Adrenal gland (tissue), 9 donors: ENCODE measurements at regions not wholly inside any gene's neighbourhood (a gene's known extent, or its start where the extent isn't known, plus 50 kb on each side); places are given as distances from the start of the nearest gene placed in this dataset.
A peak's percentile ranks its signal among the peaks of the same experiment; 100 is the strongest.
"Not testable (repeated sequence)": the region's sequence is repeated elsewhere in the genome, so short reads cannot be mapped to it uniquely, and the experiment has no call there.

Experiments
- DNase-seq, 7 donors: peaks; one replicate each; pipeline ENCODE4 v3.0.0-alpha.2; 2019 to 2020
- H3K27ac ChIP-seq, 5 donors: fragments of 200-600 bp; sonication (generic) in 4 of 5; 1 replicate in 3 of 5; 2 replicates in 2 of 5; pipeline versions ENCODE4 v1.5.1 to v1.8.0; 2016 to 2020; ENCODE audit warnings: mild to moderate bottlenecking in 1 of 5
- H3K27me3 ChIP-seq: fragments of 200-600 bp; 2 replicates; pipeline ENCODE4 v1.8.0; 2021
- H3K36me3 ChIP-seq, 2 donors: fragments of 200-600 bp; replicated peaks in 1 of 2; 1 replicate in 1 of 2; 2 replicates in 1 of 2; pipeline versions ENCODE4 v1.5.1 to v1.8.0; 2018 to 2022
- H3K4me1 ChIP-seq, 2 donors: fragments of 200-600 bp; replicated peaks in 1 of 2; 1 replicate in 1 of 2; 2 replicates in 1 of 2; pipeline versions ENCODE4 v1.5.1 to v1.8.0; 2018 to 2021
- H3K4me3 ChIP-seq, 4 donors: fragments of 200-600 bp; sonication (generic) in 3 of 4; one replicate each; pipeline ENCODE4 v1.5.1; 2016 to 2018
- H3K9me3 ChIP-seq, 3 donors: fragments of 200-600 bp; sonication (generic) in 1 of 3; replicated peaks in 1 of 3; 1 replicate in 2 of 3; 2 replicates in 1 of 3; pipeline versions ENCODE4 v1.5.1 to v1.8.0; 2016 to 2021
- POLR2A ChIP-seq, 2 donors: fragments of 450-650 bp; IDR thresholded peaks; one replicate each; pipeline ENCODE4 v1.6.1; 2017; ENCODE audit warnings: antibody characterized with exemption in 2 of 2, mild to moderate bottlenecking in 2 of 2, moderate library complexity in 1 of 2
- WGBS, 4 donors: extraction: QIAGEN DNeasy Blood & Tissue Kit in 2 of 4; methylation state at CpG; one replicate each; pipeline versions ENCODE4 v1.1.5 to v1.1.7; 2013 to 2017; 5-methylcytosine and 5-hydroxymethylcytosine counted together
- intact Hi-C, 2 donors: fragments of 100-400 bp; cut with DNase I; formaldehyde crosslinking; loops; one replicate each; pipeline versions ENCODE4 v1.14.1 to v1.15.0; 2022 to 2023
- TF ChIP-seq, protein P1 (sequence below), 6 experiments: fragments of 450-650 bp in 4 of 6; fragments of 200-600 bp in 2 of 6; sonication (generic) in 1 of 6; IDR thresholded peaks; 1 replicate in 5 of 6; 2 replicates in 1 of 6; pipeline versions ENCODE4 v1.5.1 to v1.8.0; 2016 to 2021; ENCODE audit warnings: antibody characterized with exemption in 6 of 6, mild to moderate bottlenecking in 2 of 6, moderate library complexity in 1 of 6
- donor health status: healthy with polysubstance abuse.
- donor health status: Bipolar disorder and iron deficiency.
- donor health status: DM: yes; HTN: yes; CAD: no.
- donor health status: DM: no; HTN: no; CAD: no.
- donor health status: DM: no; HTN: no; CAD: no.

DNA sequence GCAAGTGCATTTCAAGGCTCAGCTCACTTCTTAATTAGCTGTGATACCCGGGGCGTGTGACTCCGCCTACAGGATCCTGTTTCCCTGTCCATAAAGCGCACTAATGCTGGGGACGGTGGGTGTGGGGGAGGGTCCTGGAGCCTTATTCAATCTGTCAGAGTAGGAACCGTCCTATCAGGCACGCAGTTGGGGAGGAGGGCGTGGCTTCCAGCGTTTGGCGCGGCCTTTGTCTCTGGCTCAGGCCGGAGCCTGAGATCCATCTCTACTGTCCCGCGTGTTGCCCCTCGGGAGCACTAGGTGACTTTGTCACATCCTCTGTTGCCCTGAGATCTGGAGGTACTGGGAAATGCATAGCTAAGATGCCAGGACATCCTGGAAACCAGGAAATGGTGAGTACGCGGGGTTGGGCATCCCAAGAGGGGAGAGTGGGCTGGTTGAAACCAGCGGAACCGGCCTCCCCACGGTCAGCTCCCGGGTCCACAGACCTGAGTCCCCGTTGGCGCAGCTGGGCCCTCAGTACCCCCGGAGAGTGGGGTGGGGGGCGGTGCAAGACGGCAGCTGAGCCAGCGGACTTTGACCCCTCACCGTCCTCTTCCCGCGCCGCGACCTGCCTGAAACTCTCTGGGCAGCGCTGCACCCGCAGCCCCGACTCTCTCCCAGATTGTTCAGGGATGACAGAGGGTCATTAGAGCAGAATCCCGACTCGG lies 104.4 kb upstream of the ZNF92 start:
- H3K27me3 ChIP-seq: peaks cover 40% of the 10 kb centered on the region
- WGBS, 4 donors: 4 to 6% (median 5%) methylated on average over 14 to 37 of the region's 37 CpGs
- H3K4me1 ChIP-seq: peaks cover 0 to 8% of the 10 kb centered on the region in 2 donors
- TF ChIP-seq, protein P1, sequence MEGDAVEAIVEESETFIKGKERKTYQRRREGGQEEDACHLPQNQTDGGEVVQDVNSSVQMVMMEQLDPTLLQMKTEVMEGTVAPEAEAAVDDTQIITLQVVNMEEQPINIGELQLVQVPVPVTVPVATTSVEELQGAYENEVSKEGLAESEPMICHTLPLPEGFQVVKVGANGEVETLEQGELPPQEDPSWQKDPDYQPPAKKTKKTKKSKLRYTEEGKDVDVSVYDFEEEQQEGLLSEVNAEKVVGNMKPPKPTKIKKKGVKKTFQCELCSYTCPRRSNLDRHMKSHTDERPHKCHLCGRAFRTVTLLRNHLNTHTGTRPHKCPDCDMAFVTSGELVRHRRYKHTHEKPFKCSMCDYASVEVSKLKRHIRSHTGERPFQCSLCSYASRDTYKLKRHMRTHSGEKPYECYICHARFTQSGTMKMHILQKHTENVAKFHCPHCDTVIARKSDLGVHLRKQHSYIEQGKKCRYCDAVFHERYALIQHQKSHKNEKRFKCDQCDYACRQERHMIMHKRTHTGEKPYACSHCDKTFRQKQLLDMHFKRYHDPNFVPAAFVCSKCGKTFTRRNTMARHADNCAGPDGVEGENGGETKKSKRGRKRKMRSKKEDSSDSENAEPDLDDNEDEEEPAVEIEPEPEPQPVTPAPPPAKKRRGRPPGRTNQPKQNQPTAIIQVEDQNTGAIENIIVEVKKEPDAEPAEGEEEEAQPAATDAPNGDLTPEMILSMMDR (IDR thresholded peaks at IDR 0.05): no peak
- no peak for TF ChIP-seq POLR2A (IDR thresholded peaks at IDR 0.05)
- no peak overlapping the region for H3K27ac ChIP-seq
- no peaks in the 10 kb centered on the region for H3K9me3 ChIP-seq
- peak in 4 of 7 donors; percentile 28 to 45 (median 34) for DNase-seq
- H3K4me3 ChIP-seq: peak overlapping the region in 1 of 4 donors; percentile 19
- intact Hi-C loops: no loop called here
- no peaks in the 10 kb centered on the region for H3K36me3 ChIP-seq

DNA sequence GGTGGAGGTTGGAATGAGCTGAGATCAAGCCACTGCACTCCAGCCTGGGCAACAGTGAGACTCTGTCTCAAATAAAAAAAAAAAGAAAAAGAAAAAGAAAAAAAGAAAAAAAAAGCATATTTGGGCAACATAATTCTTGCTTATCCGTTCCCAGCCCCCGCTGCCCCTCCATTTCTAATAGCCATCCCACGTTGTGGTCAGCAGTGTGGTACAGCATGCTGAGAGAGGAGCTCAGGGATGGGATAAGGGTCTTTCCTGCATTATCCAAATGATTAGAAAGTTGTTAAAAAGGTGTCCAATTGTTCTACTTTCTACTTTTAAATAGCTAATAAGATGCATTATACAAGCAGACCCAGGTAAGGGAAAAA lies 104.9 kb upstream of the ZNF92 start:
- intact Hi-C loops: no loop called here
- no peak overlapping the region for H3K4me3 ChIP-seq
- TF ChIP-seq, protein P1 (IDR thresholded peaks at IDR 0.05): no peak
- TF ChIP-seq POLR2A (IDR thresholded peaks at IDR 0.05): no peak
- WGBS, 4 donors: 39 to 67% (median 55%) methylated on average over 3 of the region's 3 CpGs
- H3K4me1 ChIP-seq: peaks cover 0 to 8% of the 10 kb centered on the region in 2 donors
- no peak for DNase-seq
- no peaks in the 10 kb centered on the region for H3K9me3 ChIP-seq
- H3K27ac ChIP-seq: no peak overlapping the region
- H3K27me3 ChIP-seq: peaks cover 40% of the 10 kb centered on the region
- no peaks in the 10 kb centered on the region for H3K36me3 ChIP-seq

DNA sequence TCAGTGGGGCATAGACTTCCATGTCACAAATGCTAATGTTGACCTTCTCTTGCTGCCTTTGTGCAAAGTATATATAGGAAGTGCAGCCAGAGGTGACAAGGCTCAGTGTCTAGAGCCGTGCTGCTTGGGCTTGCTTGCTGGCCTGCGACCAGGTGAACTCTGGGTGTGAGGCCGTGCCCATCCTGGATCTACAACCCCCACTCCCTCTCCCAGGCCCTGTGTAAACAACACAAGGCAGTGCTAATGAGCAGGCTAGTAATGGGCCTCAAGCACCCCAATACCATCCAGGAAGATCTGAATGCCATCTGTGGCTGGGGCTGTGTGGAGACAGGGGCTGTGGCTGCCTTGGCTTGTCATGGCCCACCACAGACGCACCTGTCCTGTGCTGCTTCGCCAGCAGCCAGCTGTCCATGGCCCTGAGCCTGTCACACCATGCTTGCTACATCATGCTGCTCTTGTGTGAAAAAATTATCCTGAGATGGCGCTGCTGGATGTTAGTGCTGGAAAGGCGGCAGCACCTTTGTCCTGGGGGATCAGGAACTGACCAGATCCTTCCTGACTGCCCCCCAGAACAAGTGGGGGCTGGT lies 107.6 kb upstream of the ZNF92 start:
- H3K27me3 ChIP-seq: peaks cover 20% of the 10 kb centered on the region
- peaks cover 0 to 8% of the 10 kb centered on the region in 2 donors for H3K4me1 ChIP-seq
- no peak overlapping the region for H3K4me3 ChIP-seq
- intact Hi-C loops: no loop called here
- H3K36me3 ChIP-seq: no peaks in the 10 kb centered on the region
- no peak for TF ChIP-seq POLR2A (IDR thresholded peaks at IDR 0.05)
- TF ChIP-seq, protein P1 (IDR thresholded peaks at IDR 0.05): no peak
- no peak for DNase-seq
- 68 to 86% (median 80%) methylated on average over 5 to 7 of the region's 7 CpGs for WGBS, 4 donors
- H3K27ac ChIP-seq: no peak overlapping the region
- no peaks in the 10 kb centered on the region for H3K9me3 ChIP-seq

DNA sequence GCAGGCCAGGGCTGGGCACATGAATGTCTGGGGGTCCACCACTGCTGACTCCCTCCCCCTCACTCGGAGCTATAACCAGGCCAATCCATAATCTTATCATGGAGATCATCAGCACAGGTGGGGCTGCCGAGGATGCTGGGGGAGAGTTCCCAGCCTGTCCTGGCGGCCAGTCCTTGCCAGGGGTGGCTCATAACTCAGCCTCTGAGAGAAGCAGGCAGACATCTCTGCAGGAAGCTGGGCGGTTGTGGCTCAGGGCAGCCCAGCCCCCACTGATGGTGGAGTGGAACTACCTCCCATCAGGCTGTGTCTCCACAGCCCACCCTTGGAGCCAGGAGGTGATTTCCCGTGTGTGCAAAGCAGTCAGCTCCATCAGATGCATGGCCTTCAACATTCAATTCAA lies 109.4 kb upstream of the ZNF92 start:
- TF ChIP-seq, protein P1 (IDR thresholded peaks at IDR 0.05): no peak
- TF ChIP-seq POLR2A (IDR thresholded peaks at IDR 0.05): no peak
- H3K4me1 ChIP-seq: peaks cover 0 to 1% of the 10 kb centered on the region in 2 donors
- H3K9me3 ChIP-seq: no peaks in the 10 kb centered on the region
- H3K36me3 ChIP-seq: no peaks in the 10 kb centered on the region
- intact Hi-C loops: no loop called here
- peaks cover 5% of the 10 kb centered on the region for H3K27me3 ChIP-seq
- DNase-seq: no peak
- 80 to 89% (median 84%) methylated on average over 4 to 5 of the region's 5 CpGs; no CpG with 5 or more reads in 1 of the 4 donors for WGBS, 4 donors
- no peak overlapping the region for H3K27ac ChIP-seq
- no peak overlapping the region for H3K4me3 ChIP-seq

DNA sequence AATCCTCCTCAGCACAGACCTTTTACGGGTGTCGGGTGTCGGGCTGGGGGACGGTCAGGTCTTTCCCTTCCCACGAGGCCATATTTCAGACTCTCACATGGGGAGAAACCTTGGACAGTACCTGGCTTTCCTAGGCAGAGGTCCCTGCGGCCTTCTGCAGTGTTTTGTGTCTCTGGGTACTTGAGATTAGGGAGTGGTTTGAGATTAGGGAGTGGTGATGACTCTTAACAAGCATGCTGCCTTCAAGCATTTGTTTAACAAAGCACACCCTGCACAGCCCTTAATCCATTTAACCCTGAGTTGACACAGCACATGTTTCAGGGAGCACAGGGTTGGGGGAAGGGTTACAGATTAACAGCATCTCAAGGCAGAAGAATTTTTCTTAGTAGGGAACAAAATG lies 113.0 kb upstream of the ZNF92 start:
- 20 to 55% (median 46%) methylated on average over 1 to 6 of the region's 6 CpGs; no CpG with 5 or more reads in 1 of the 4 donors for WGBS, 4 donors
- H3K27me3 ChIP-seq, DNase-seq, H3K27ac ChIP-seq, intact Hi-C loops, H3K4me1 ChIP-seq, H3K9me3 ChIP-seq, H3K4me3 ChIP-seq, H3K36me3 ChIP-seq: not testable (repeated sequence)

DNA sequence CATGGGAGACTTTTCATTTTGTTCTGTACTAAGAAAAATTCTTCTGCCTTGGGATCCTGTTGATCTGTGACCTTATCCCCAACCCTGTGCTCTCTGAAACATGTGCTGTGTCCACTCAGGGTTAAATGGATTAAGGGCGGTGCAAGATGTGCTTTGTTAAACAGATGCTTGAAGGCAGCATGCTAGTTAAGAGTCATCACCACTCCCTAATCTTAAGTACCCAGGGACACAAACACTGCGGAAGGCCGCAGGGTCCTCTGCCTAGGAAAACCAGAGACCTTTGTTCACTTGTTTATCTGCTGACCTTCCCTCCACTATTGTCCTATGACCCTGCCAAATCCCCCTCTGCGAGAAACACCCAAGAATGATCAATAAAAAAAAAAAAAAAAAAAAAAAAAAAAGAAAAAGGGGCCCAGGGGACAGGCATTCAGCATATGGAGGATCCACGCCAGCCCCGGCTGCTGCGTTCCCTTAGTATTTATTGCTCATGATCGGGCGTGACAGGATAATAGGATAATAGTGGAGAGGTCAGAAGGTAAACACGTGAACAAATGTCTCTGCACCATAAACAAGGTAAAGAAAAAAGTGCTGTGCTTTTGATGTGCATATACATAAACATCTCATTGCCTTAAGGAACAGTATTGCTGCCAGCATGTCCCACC lies 113.7 kb upstream of the ZNF92 start:
- H3K27ac ChIP-seq, H3K36me3 ChIP-seq, H3K4me3 ChIP-seq, H3K9me3 ChIP-seq, H3K27me3 ChIP-seq, H3K4me1 ChIP-seq, intact Hi-C loops, DNase-seq: not testable (repeated sequence)
- 54 to 78% (median 64%) methylated on average over 4 to 6 of the region's 10 CpGs for WGBS, 4 donors
